Neural progenitor cell (in vitro differentiated cells): ENCODE measurements at regions not wholly inside any gene's neighbourhood (a gene's known extent, or its start where the extent isn't known, plus 50 kb on each side); places are given as distances from the start of the nearest gene placed in this dataset.

Source experiments
- DNase-seq: peaks from one replicate; pipeline ENCODE4 v3.0.0-alpha.2; 2016; ENCODE audit warnings: low spot score
- H2AFZ ChIP-seq: fragments of 200-600 bp; sonication (generic); replicated peaks from 2 replicates; pipeline ENCODE4 v1.6.1; 2016; ENCODE audit warnings: antibody characterized with exemption
- H3F3A ChIP-seq: fragments of 200-600 bp; sonication (generic); 2 replicates; pipeline ENCODE4 v1.6.1; 2016; ENCODE audit warnings: antibody characterized with exemption, low read depth
- H3K27ac ChIP-seq: fragments of 200-600 bp; sonication (generic); 2 replicates; pipeline ENCODE4 v1.5.1; 2016; ENCODE audit warnings: mild to moderate bottlenecking
- H3K27me3 ChIP-seq: fragments of 200-600 bp; sonication (generic); 2 replicates; pipeline ENCODE4 v1.6.1; 2016; ENCODE audit warnings: mild to moderate bottlenecking, moderate library complexity
- H3K36me3 ChIP-seq: fragments of 200-600 bp; sonication (generic); 2 replicates; pipeline ENCODE4 v1.5.1; 2016
- H3K4me1 ChIP-seq: fragments of 200-600 bp; sonication (generic); 2 replicates; pipeline ENCODE4 v1.6.1; 2016; ENCODE audit warnings: mixed run types
- H3K4me2 ChIP-seq: fragments of 200-600 bp; sonication (generic); 2 replicates; pipeline ENCODE4 v1.6.1; 2016
- H3K4me3 ChIP-seq: fragments of 200-600 bp; sonication (generic); 2 replicates; pipeline ENCODE4 v1.5.1; 2016
- H3K79me2 ChIP-seq: fragments of 200-600 bp; sonication (generic); 2 replicates; pipeline ENCODE4 v1.6.1; 2016; ENCODE audit warnings: low read depth
- H3K9ac ChIP-seq: fragments of 200-600 bp; sonication (generic); 2 replicates; pipeline ENCODE4 v1.6.1; 2016
- H3K9me3 ChIP-seq: fragments of 200-600 bp; sonication (generic); 2 replicates; pipeline ENCODE4 v1.5.1; 2016; ENCODE audit warnings: low read depth
- H4K20me1 ChIP-seq: fragments of 200-600 bp; sonication (generic); 2 replicates; pipeline ENCODE4 v1.6.1; 2016; ENCODE audit warnings: low read depth
- H3K27ac Mint-ChIP-seq: 3 replicates; pipeline ENCODE4 v1.8.0; 2021; ENCODE audit warnings: mixed read lengths
- H3K27me3 Mint-ChIP-seq: 2 replicates; pipeline ENCODE4 v1.8.0; 2022; ENCODE audit warnings: low read depth, mild to moderate bottlenecking, inconsistent platforms, moderate library complexity, mixed read lengths; ENCODE audit not compliant: insufficient read depth
- H3K36me3 Mint-ChIP-seq: 3 replicates; pipeline ENCODE4 v1.8.0; 2021; ENCODE audit warnings: mixed read lengths
- H3K4me1 Mint-ChIP-seq: 3 replicates; pipeline ENCODE4 v1.8.0; 2021; ENCODE audit warnings: mixed read lengths
- H3K4me3 Mint-ChIP-seq: 3 replicates; pipeline ENCODE4 v1.8.0; 2021; ENCODE audit warnings: mild to moderate bottlenecking, moderate library complexity, mixed read lengths
- H3K9me3 Mint-ChIP-seq: 3 replicates; pipeline ENCODE4 v1.8.0; 2020; ENCODE audit warnings: mixed read lengths
- CTCF ChIP-seq: fragments of 200-600 bp; sonication (generic); IDR thresholded peaks from 2 replicates; pipeline ENCODE4 v1.5.1; 2017; ENCODE audit warnings: antibody characterized with exemption, mild to moderate bottlenecking
- EZH2 ChIP-seq: fragments of 200-600 bp; sonication (generic); IDR thresholded peaks from 2 replicates; pipeline ENCODE4 v1.6.1; 2017; ENCODE audit warnings: antibody characterized with exemption, mild to moderate bottlenecking, moderate library complexity
- EZH2phosphoT487 ChIP-seq: fragments of 200-600 bp; sonication (generic); IDR thresholded peaks from 2 replicates; pipeline ENCODE4 v1.6.1; 2017; ENCODE audit warnings: antibody characterized with exemption

GRCh38 chrX:25066131-25066530 is 50.4 kb upstream of the ARX start:
- Histone ChIP-seq H3F3A (no peaks in the 10 kb centered on the region), H3K36me3 (no peaks in the 10 kb centered on the region), H3K4me1 (no peaks in the 10 kb centered on the region), H3K9ac (no peak overlapping the region), H3K4me3 (no peak overlapping the region), H3K4me2 (no peak overlapping the region), H2AFZ (no peak overlapping the region), H4K20me1 (no peaks in the 10 kb centered on the region), H3K9me3 (no peaks in the 10 kb centered on the region), H3K27me3 (no peaks in the 10 kb centered on the region), H3K27ac (no peak overlapping the region), H3K79me2 (no peaks in the 10 kb centered on the region)
- no peak overlapping the region for H3K4me3 Mint-ChIP-seq
- H3K9me3 Mint-ChIP-seq = peaks cover 2% of the 10 kb centered on the region
- DNase-seq = no peak
- no peaks in the 10 kb centered on the region for H3K36me3 Mint-ChIP-seq
- H3K27ac Mint-ChIP-seq = no peak overlapping the region
- H3K4me1 Mint-ChIP-seq = no peaks in the 10 kb centered on the region
- TF ChIP-seq EZH2phosphoT487 = no peak
- TF ChIP-seq CTCF = no peak
- TF ChIP-seq EZH2 = no peak
- H3K27me3 Mint-ChIP-seq = no peaks in the 10 kb centered on the region
